ENCODE measurements at regions not wholly inside any gene's neighbourhood (a gene's known extent, or its start where the extent isn't known, plus 50 kb on each side); places are given as distances from the start of the nearest gene placed in this dataset.
A peak's percentile ranks its signal among the peaks of the same experiment; 100 is the strongest.

- DNase-seq (ENCODE audit: low spot score) (no peak), ATAC-seq (no peak)
- intact Hi-C loops (cut with DNase I), result no loop called here
Measured at GRCh38 chr18:24710474-24710873, 250.0 kb downstream of the HRH4 start.

DNA sequence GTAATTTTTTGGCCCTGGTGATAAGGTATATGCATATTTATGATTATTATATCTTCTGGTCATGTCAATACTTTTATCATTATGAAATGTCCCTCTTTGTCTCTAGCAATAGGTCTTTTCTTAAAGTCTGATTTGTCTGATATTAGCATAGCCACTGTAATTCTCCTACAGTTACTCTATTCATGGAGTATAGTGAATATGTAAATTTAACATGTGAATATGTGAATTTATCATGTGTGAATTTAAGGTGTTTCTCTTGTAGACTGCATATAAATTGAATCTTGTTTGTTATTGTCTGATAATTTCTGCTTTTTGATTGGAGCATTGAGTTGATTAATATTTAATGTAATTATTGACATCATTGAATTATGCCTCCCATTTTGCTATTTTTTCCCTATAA is 259.4 kb downstream of the HRH4 start:
- no peak for ATAC-seq
- intact Hi-C loops (cut with DNase I), result loop anchor here (10.0 kb wide), 1 partner anchor 235 kb away; no protein-coding TSS in a partner anchor
- DNase-seq (ENCODE audit: low spot score), result no peak

GRCh38 chr18:24721388-24721787 is 261.0 kb downstream of the HRH4 start:
- DNase-seq (ENCODE audit: low spot score), result no peak
- ATAC-seq, result no peak
- intact Hi-C loops (cut with DNase I), result loop anchor here (10.0 kb wide), 1 partner anchor 237 kb away; no protein-coding TSS in a partner anchor

DNA sequence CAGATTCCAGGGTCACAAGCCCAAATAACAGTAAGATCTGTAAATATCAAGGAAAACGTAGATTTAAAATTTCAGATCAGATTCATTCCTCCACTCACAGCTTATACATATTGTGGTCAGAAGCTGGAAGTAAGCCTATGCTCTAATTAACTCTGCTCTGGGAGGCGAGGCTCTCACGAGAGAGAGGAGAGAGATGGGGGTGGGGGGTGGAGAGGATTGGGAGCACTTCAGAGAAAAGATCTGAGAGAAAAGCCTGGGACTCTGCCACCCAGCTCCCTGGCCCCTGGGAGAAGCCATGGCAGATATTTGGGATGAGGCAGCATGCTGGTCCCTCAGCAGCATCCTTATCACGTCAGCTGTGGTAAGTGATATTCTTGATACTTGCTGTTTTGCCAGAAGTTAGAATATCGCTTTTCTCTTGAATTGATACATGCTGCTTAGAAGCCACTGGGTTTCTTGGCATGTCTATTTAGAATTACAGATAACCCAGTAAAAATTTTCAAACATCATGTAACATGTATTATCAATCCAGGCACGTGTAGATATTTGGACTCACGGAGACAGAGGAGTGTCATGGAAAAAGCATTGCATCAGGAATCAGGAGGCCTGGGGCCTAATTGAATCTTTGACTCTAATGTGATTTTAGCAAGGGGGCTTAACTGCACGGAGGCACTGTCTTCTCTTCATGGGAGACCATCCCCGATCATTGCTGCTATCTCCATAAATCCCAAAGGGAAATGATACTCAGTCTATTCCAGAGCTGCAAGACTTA is 265.4 kb downstream of the HRH4 start:
- DNase-seq (ENCODE audit: low spot score) (no peak), ATAC-seq (peak; percentile 48)
- intact Hi-C loops (cut with DNase I), result loop anchor here (10.0 kb wide), 1 partner anchor 241 kb away; no protein-coding TSS in a partner anchor

- ATAC-seq, result peak; percentile 87
- DNase-seq (ENCODE audit: low spot score), result peak; percentile 86
Measured at GRCh38 chr18:24726727-24727492, 266.5 kb downstream of the HRH4 start.

GRCh38 chr18:24727685-24728084 is 267.2 kb downstream of the HRH4 start:
- DNase-seq (ENCODE audit: low spot score) (no peak), ATAC-seq (no peak)
- intact Hi-C loops (cut with DNase I), result loop anchor here (10.0 kb wide), 1 partner anchor 243 kb away; no protein-coding TSS in a partner anchor

More at GRCh38 chr18:24726727-24727492, 266.5 kb downstream of the HRH4 start:
- intact Hi-C loops (cut with DNase I), result loop anchor here (10.0 kb wide), 1 partner anchor 242 kb away; no protein-coding TSS in a partner anchor

DNA sequence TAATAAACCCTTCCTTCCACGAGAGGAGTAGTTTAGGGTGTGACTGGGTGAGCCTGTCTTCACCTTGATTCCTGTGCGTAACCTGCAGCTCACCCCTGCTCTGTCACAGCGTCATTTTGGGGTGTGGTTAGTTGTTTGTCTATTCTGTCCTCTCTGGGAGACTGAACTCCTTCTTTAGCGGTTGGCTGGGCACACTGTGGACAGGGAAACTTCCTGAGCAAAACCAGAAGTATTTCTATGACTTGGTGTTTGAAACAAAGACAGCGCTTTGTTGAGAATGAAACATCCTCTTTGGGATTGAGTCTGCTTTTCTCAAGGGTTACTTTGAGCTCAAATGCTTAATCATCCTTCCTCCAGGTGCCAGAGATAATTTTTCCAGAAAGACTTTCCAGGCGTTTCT is 270.7 kb downstream of the HRH4 start:
- intact Hi-C loops (cut with DNase I), result no loop called here
- ATAC-seq (peak; percentile 60), DNase-seq (ENCODE audit: low spot score) (no peak)

GRCh38 chr18:24731981-24732380 is 271.5 kb downstream of the HRH4 start:
- intact Hi-C loops (cut with DNase I), result no loop called here
- DNase-seq (ENCODE audit: low spot score), result no peak
- ATAC-seq, result no peak

DNA sequence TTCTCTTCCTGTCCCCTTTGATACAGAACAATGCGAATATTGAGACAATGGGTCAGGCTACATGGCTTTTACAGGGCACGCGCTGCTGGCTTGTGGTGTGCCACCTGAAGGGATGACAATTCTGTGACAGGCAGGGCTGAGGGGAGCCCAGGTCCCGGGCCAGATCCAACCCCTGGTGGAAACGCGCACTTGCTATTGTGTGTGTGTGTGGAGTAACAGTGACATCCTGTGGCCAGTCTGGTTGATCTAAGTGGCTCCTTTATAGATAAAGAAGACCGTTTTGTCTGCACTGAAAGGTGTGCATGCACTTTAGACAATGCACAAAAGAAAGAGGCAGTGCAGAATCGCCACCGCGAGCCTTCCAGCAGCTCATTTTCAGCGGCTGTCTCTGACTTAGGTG is 273.6 kb downstream of the HRH4 start:
- ATAC-seq, result peak; percentile 65
- no peak for DNase-seq (ENCODE audit: low spot score)
- intact Hi-C loops (cut with DNase I), result no loop called here

DNA sequence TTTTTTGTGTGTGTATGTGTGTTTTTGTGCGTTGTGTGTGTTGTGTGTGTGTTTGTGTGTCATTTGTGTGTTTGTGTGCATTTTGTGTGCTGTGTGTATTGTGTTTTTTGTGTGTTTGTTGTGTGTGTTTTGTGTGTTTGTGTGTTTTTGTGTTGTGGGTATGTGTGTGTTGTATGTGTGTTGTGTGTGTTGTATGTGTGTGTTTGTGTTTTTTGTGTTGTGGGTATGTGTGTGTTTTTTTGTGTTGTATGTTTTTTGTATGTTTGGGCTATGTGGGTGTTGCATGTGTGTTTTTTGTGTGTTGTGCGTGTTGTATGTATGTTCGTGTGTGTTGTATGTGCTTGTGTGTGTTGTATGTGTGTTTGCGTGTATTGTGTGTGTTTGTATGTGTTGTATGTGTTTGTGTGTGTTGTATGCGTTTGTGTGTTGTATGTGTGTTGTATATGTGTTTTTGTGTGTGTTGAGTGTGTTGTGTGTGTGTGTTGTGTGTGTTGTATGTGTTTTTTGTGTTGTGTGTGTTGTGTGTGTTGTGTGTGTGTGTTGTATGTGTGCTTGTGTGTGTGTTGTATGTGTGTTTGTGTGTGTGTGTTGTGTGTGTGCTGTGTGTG is 275.3 kb downstream of the HRH4 start:
- no peak for DNase-seq (ENCODE audit: low spot score)
- intact Hi-C loops (cut with DNase I), result no loop called here
- no peak for ATAC-seq

GRCh38 chr18:24736662-24737330 is 276.4 kb downstream of the HRH4 start:
- DNase-seq (ENCODE audit: low spot score), result no peak
- intact Hi-C loops (cut with DNase I), result no loop called here
- no peak for ATAC-seq

DNA sequence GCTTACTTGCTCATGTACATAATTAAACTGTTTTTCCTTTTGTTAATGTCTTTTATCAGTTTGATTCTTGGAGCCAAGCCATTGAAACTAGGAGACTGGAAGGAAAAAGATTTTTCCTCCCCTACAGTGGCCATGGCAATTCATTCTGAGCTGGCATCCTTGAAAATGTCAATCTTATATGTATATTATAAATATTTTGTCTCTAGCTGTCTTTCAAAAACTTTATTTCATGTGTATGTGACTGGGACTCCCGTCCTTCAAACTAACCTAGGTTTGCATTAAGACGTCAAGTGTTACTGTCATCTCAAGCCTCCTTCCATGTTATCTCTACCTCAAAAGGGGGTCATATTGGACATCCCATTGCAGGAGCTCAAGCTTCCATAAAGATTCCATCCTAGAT is 280.4 kb downstream of the HRH4 start:
- no peak for ATAC-seq
- intact Hi-C loops (cut with DNase I), result no loop called here
- no peak for DNase-seq (ENCODE audit: low spot score)

GRCh38 chr18:24741321-24741720 is 280.9 kb downstream of the HRH4 start:
- intact Hi-C loops (cut with DNase I), result no loop called here
- no peak for ATAC-seq
- DNase-seq (ENCODE audit: low spot score), result no peak

- no peak for DNase-seq (ENCODE audit: low spot score)
- intact Hi-C loops (cut with DNase I), result no loop called here
- no peak for ATAC-seq
Measured at GRCh38 chr18:24741965-24742724, 281.7 kb downstream of the HRH4 start.

DNA sequence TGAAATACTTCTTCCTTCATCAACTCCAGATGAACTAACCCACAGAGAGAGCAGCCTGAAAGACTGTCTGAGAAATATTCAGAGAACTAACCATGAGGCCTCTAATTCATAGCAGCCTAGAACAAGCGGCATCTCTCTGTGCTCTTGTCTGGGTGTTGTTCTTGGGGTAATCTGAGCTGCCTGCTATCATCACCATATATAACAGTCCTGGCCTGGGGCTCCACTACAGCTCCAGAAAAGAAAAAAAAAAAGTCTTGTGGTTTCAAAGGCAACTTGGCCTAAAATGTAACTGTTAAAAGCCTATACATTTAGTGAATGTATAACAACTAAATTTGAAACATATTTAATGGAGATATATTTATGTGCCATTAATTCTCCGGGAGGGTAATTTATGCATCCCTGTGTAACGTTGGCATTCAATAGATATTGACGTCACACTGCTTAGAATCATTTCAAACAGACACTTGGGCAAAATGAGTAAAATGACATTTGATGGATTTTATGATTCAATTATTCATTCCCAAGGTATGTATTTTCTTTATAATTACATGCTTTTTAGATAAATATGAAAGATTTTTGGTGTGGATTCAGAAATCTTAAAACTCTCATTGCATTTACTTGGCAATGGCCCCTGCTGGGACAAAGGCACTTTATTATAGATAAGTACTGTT is 294.3 kb downstream of the HRH4 start:
- intact Hi-C loops (cut with DNase I), result no loop called here
- no peak for DNase-seq (ENCODE audit: low spot score)

GRCh38 chr18:24756385-24756784 is 295.9 kb downstream of the HRH4 start:
- ATAC-seq (no peak), DNase-seq (ENCODE audit: low spot score) (no peak)
- intact Hi-C loops (cut with DNase I), result no loop called here

More for the DNA sequence above, 294.3 kb downstream of the HRH4 start:
- no peak for ATAC-seq

- intact Hi-C loops (cut with DNase I), result no loop called here
Measured at GRCh38 chr18:24757134-24757533, 296.7 kb downstream of the HRH4 start.

GRCh38 chr18:24761765-24762164 is 301.3 kb downstream of the HRH4 start:
- DNase-seq (ENCODE audit: low spot score) (no peak), ATAC-seq (no peak)
- intact Hi-C loops (cut with DNase I), result no loop called here

More at GRCh38 chr18:24757134-24757533, 296.7 kb downstream of the HRH4 start:
- ATAC-seq (no peak), DNase-seq (ENCODE audit: low spot score) (no peak)

Data from sciatic nerve (tissue), 2 donors.